PC-3 (cell line): ENCODE measurements at regions not wholly inside any gene's neighbourhood (a gene's known extent, or its start where the extent isn't known, plus 50 kb on each side); places are given as distances from the start of the nearest gene placed in this dataset.

ENCODE experiments used
- ATAC-seq: fragments of 200-7000 bp; cut with Tn5 transposase; 2 replicates; pipeline ENCODE4 v1.9.1; 2020; ENCODE audit warnings: mild to moderate bottlenecking, moderate library complexity
- BruUV-seq: library from RNA; stranded (reverse); fragments of 400-500 nt; replicated peaks from 2 replicates; lab custom pipeline; 2021; lab: Mats Ljungman, UMichigan
- CTCF ChIA-PET: fragments of 300-600 bp; sonication (Branson Sonifier 250); formaldehyde crosslinking; loops from one replicate; lab custom pipeline; 2022; ENCODE audit warnings: antibody characterized with exemption; lab: Charles Lee
- POLR2A ChIA-PET: fragments of 300-600 bp; sonication (Branson Sonifier 250); formaldehyde crosslinking; loops from one replicate; lab custom pipeline; 2022; ENCODE audit warnings: antibody characterized with exemption; ENCODE audit not compliant: unreplicated experiment; lab: Charles Lee
- DNase-seq: peaks from one replicate; pipeline ENCODE4 v3.0.0-alpha.2; 2015
- H2AFZ ChIP-seq: fragments of 300-600 bp; sonication (generic); 2 replicates; pipeline ENCODE4 v1.6.0; 2016; ENCODE audit warnings: antibody characterized with exemption, low read length
- H3F3A ChIP-seq: fragments of 300-600 bp; sonication (generic); one replicate; pipeline ENCODE4 v1.6.0; 2017; ENCODE audit warnings: antibody characterized with exemption, low read length, control low read depth, mild to moderate bottlenecking; ENCODE audit not compliant: unreplicated experiment
- H3K27ac ChIP-seq: fragments of 300-600 bp; sonication (generic); 2 replicates; pipeline ENCODE4 v1.5.1; 2016; ENCODE audit warnings: mild to moderate bottlenecking, low read length
- H3K27me3 ChIP-seq: fragments of 300-600 bp; sonication (generic); 2 replicates; pipeline ENCODE4 v1.6.1; 2016; ENCODE audit warnings: low read length, mixed read lengths
- H3K36me3 ChIP-seq: fragments of 300-600 bp; sonication (generic); 2 replicates; pipeline ENCODE4 v1.6.1; 2016; ENCODE audit warnings: low read depth, mixed run types, low read length, mixed read lengths
- H3K4me1 ChIP-seq: fragments of 300-600 bp; sonication (generic); 2 replicates; pipeline ENCODE4 v1.5.1; 2016; ENCODE audit warnings: low read length; ENCODE audit not compliant: insufficient read depth
- H3K4me2 ChIP-seq: fragments of 300-600 bp; sonication (generic); 2 replicates; pipeline ENCODE4 v1.6.0; 2016; ENCODE audit warnings: low read length
- H3K4me3 ChIP-seq: fragments of 300-600 bp; sonication (generic); 2 replicates; pipeline ENCODE4 v1.5.1; 2016; ENCODE audit warnings: mild to moderate bottlenecking, low read length, mixed read lengths
- H3K79me2 ChIP-seq: fragments of 300-600 bp; sonication (generic); 2 replicates; pipeline ENCODE4 v1.6.1; 2017; ENCODE audit warnings: low read length, mixed read lengths
- H3K9ac ChIP-seq: fragments of 300-600 bp; sonication (generic); 2 replicates; pipeline ENCODE4 v1.6.0; 2016; ENCODE audit warnings: mild to moderate bottlenecking, low read length
- H3K9me2 ChIP-seq: fragments of 300-600 bp; sonication (generic); replicated peaks from 2 replicates; pipeline ENCODE4 v1.6.1; 2016; ENCODE audit warnings: mixed run types, low read length, mixed read lengths
- H3K9me3 ChIP-seq: fragments of 300-600 bp; sonication (generic); 2 replicates; pipeline ENCODE4 v1.6.1; 2016; ENCODE audit warnings: low read length, mixed read lengths
- H4K20me1 ChIP-seq: fragments of 300-600 bp; sonication (generic); 2 replicates; pipeline ENCODE4 v1.6.1; 2016; ENCODE audit warnings: low read length, mixed read lengths
- CTCF ChIP-seq: fragments of 300-600 bp; sonication (generic); conservative IDR thresholded peaks from 2 replicates; pipeline ENCODE4 v1.5.1; 2017; ENCODE audit warnings: antibody characterized with exemption, low read depth, mild to moderate bottlenecking, low read length
- EZH2 ChIP-seq: fragments of 300-600 bp; sonication (generic); IDR thresholded peaks from one replicate; pipeline ENCODE4 v1.6.1; 2017; ENCODE audit warnings: antibody characterized with exemption, mild to moderate bottlenecking, low read length; ENCODE audit not compliant: unreplicated experiment
- EZH2phosphoT487 ChIP-seq: fragments of 300-600 bp; sonication (generic); IDR thresholded peaks from 2 replicates; pipeline ENCODE4 v1.6.1; 2018; ENCODE audit warnings: mild to moderate bottlenecking, antibody characterized with exemption, low read length, borderline replicate concordance
- intact Hi-C: fragments of 100-400 bp; cut with micrococcal nuclease; formaldehyde crosslinking; loops from 2 replicates; pipeline ENCODE4 v1.9.0; 2023

- H3K9ac ChIP-seq, result no peak overlapping the region
- DNase-seq (no peak), ATAC-seq (no peak)
- no peaks in the 10 kb centered on the region for H3F3A ChIP-seq
- no peak overlapping the region for H3K4me2 ChIP-seq
- H3K4me1 ChIP-seq, result no peaks in the 10 kb centered on the region
- H3K36me3 ChIP-seq, result no peaks in the 10 kb centered on the region
- no TSS peak for BruUV-seq
- intact Hi-C loops, result loop anchor here (10.0 kb wide), 3 partner anchors 294 to 1036 kb away; no protein-coding TSS in a partner anchor
- no peaks in the 10 kb centered on the region for H3K79me2 ChIP-seq
- H3K9me3 ChIP-seq, result no peaks in the 10 kb centered on the region
- no peak for TF ChIP-seq CTCF
- no peak for TF ChIP-seq EZH2
- TF ChIP-seq EZH2phosphoT487, result no peak
- no peaks in the 10 kb centered on the region for H3K9me2 ChIP-seq
- no peaks in the 10 kb centered on the region for H4K20me1 ChIP-seq
- H3K27ac ChIP-seq, result no peak overlapping the region
- POLR2A ChIA-PET, result no interaction called here
- H2AFZ ChIP-seq, result no peak overlapping the region
- H3K27me3 ChIP-seq, result no peaks in the 10 kb centered on the region
- CTCF ChIA-PET, result no interaction called here
- H3K4me3 ChIP-seq, result no peak overlapping the region
Measured at GRCh38 chr7:10120936-10121335, 852.7 kb upstream of the PHF14 start.

- no peak overlapping the region for H3K9ac ChIP-seq
- H3K4me1 ChIP-seq, result no peaks in the 10 kb centered on the region
- TF ChIP-seq EZH2 (no peak), EZH2phosphoT487 (no peak), CTCF (no peak)
- no peaks in the 10 kb centered on the region for H3K9me3 ChIP-seq
- no peak overlapping the region for H3K4me3 ChIP-seq
- CTCF ChIA-PET, result no interaction called here
- H2AFZ ChIP-seq, result no peak overlapping the region
- no peaks in the 10 kb centered on the region for H3F3A ChIP-seq
- H4K20me1 ChIP-seq, result no peaks in the 10 kb centered on the region
- H3K4me2 ChIP-seq, result no peak overlapping the region
- POLR2A ChIA-PET, result no interaction called here
- DNase-seq (no peak), ATAC-seq (no peak)
- no peaks in the 10 kb centered on the region for H3K9me2 ChIP-seq
- no peaks in the 10 kb centered on the region for H3K36me3 ChIP-seq
- H3K79me2 ChIP-seq, result no peaks in the 10 kb centered on the region
- H3K27me3 ChIP-seq, result no peaks in the 10 kb centered on the region
- intact Hi-C loops, result loop anchor here (10.0 kb wide), 3 partner anchors 293 to 1037 kb away; no protein-coding TSS in a partner anchor
- no peak overlapping the region for H3K27ac ChIP-seq
- no TSS peak for BruUV-seq
Measured at GRCh38 chr7:10121631-10122030, 852.0 kb upstream of the PHF14 start.

DNA sequence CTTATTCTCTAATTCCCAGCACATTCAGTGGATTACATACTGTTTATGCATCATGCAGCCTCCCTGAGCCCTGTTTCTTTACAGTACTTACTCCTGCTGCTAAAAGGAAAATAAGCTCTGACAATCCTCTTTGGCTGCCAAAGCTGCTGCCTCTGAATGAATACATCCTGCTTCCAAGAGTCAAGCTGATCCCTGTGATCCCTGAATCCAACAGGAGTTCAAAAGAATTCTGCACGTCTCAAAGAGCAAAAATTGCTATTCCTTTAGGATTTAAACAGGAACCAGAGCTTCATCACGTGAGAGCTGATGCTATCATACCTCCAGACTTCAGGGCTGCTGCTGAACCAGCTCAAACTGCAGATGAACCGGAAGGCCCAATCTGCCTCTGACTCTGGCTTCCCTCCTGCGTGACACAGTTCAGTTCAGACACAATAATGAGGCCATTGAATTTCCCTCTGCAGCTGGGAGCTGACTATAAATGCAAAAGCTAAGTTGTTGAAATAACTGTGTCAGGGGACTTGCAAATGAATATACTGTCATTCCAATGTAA, 851.0 kb upstream of the PHF14 start:
- CTCF ChIA-PET, result no interaction called here
- no TSS peak for BruUV-seq
- DNase-seq, result no peak
- H3F3A ChIP-seq, result no peaks in the 10 kb centered on the region
- no peak overlapping the region for H3K27ac ChIP-seq
- intact Hi-C loops, result loop anchor here (10.0 kb wide), 3 partner anchors 292 to 1038 kb away; no protein-coding TSS in a partner anchor
- no peak overlapping the region for H3K4me3 ChIP-seq
- POLR2A ChIA-PET, result interaction anchor here (0.7 kb wide), 1 partner anchor 912 kb away, joined by 3 read pairs; no protein-coding TSS in a partner anchor
- no peaks in the 10 kb centered on the region for H3K27me3 ChIP-seq
- no peak overlapping the region for H3K9ac ChIP-seq
- no peaks in the 10 kb centered on the region for H3K9me3 ChIP-seq
- no peaks in the 10 kb centered on the region for H3K36me3 ChIP-seq
- ATAC-seq, result no peak
- H3K79me2 ChIP-seq, result no peaks in the 10 kb centered on the region
- H3K9me2 ChIP-seq, result no peaks in the 10 kb centered on the region
- H3K4me1 ChIP-seq, result no peaks in the 10 kb centered on the region
- no peak for TF ChIP-seq CTCF
- no peak for TF ChIP-seq EZH2phosphoT487
- TF ChIP-seq EZH2, result no peak
- H2AFZ ChIP-seq, result no peak overlapping the region
- H3K4me2 ChIP-seq, result no peak overlapping the region
- no peaks in the 10 kb centered on the region for H4K20me1 ChIP-seq
